ENCODE measurements at regions not wholly inside any gene's neighbourhood (a gene's known extent, or its start where the extent isn't known, plus 50 kb on each side); places are given as distances from the start of the nearest gene placed in this dataset.

GRCh38 chr15:59946084-59946483 is 58.0 kb upstream of the FOXB1 start:
- no peak for TF ChIP-seq CTCF (IDR thresholded peaks at IDR 0.05; ENCODE audit: insufficient read depth, low read depth, low read length)
- no peak for TF ChIP-seq EZH2 (IDR thresholded peaks at IDR 0.05; ENCODE audit: insufficient read depth, low read length)
